H9 (cell line): ENCODE measurements at regions not wholly inside any gene's neighbourhood (a gene's known extent, or its start where the extent isn't known, plus 50 kb on each side); places are given as distances from the start of the nearest gene placed in this dataset.

Source experiments
- DNase-seq: peaks from one replicate; pipeline ENCODE4 v3.0.0-alpha.2; 2017
- H2AFZ ChIP-seq: one replicate; pipeline ENCODE4 v1.6.1; 2013; ENCODE audit warnings: mild to moderate bottlenecking, low read length, control low read depth, moderate library complexity
- H2AK5ac ChIP-seq: 2 replicates; pipeline ENCODE4 v1.6.1; 2013; ENCODE audit warnings: low read length, control low read depth, mixed read lengths; ENCODE audit not compliant: insufficient read length
- H2BK120ac ChIP-seq: one replicate; pipeline ENCODE4 v1.6.1; 2013; ENCODE audit warnings: low read depth, mild to moderate bottlenecking, low read length, control low read depth, inconsistent platforms; ENCODE audit not compliant: poor library complexity, severe bottlenecking
- H2BK12ac ChIP-seq: 2 replicates; pipeline ENCODE4 v1.6.1; 2013; ENCODE audit warnings: low read length, control low read depth, mixed read lengths, low read depth; ENCODE audit not compliant: insufficient read length
- H2BK15ac ChIP-seq: 2 replicates; pipeline ENCODE4 v1.6.1; 2013; ENCODE audit warnings: low read depth, low read length, control low read depth
- H2BK20ac ChIP-seq: one replicate; pipeline ENCODE4 v1.6.1; 2013; ENCODE audit warnings: low read depth, mild to moderate bottlenecking, low read length, control low read depth, inconsistent platforms; ENCODE audit not compliant: poor library complexity, severe bottlenecking
- H2BK5ac ChIP-seq: 2 replicates; pipeline ENCODE4 v1.6.1; 2013; ENCODE audit warnings: low read length, control low read depth, mixed read lengths; ENCODE audit not compliant: insufficient read length
- H3K14ac ChIP-seq: 2 replicates; pipeline ENCODE4 v1.6.1; 2013; ENCODE audit warnings: low read length, control low read depth; ENCODE audit not compliant: insufficient read depth
- H3K18ac ChIP-seq: 2 replicates; pipeline ENCODE4 v1.6.1; 2013; ENCODE audit warnings: low read depth, mild to moderate bottlenecking, mixed read lengths, low read length, control low read depth; ENCODE audit not compliant: insufficient read length
- H3K23ac ChIP-seq: 2 replicates; pipeline ENCODE4 v1.6.1; 2013; ENCODE audit warnings: low read length, control low read depth, mixed read lengths, low read depth; ENCODE audit not compliant: insufficient read length
- H3K23me2 ChIP-seq: 2 replicates; pipeline ENCODE4 v1.6.1; 2013; ENCODE audit warnings: low read depth, mild to moderate bottlenecking, mixed read lengths, low read length, control low read depth; ENCODE audit not compliant: insufficient read length, poor library complexity, severe bottlenecking
- H3K27ac ChIP-seq: 2 replicates; pipeline ENCODE4 v1.5.1; 2013; ENCODE audit warnings: low read length, control low read depth, mixed read lengths, low read depth; ENCODE audit not compliant: insufficient read length
- H3K27me3 ChIP-seq: 2 replicates; pipeline ENCODE4 v1.6.1; 2013; ENCODE audit warnings: low read length, control low read depth, inconsistent platforms; ENCODE audit not compliant: insufficient read depth
- H3K4ac ChIP-seq: 2 replicates; pipeline ENCODE4 v1.6.1; 2013; ENCODE audit warnings: low read depth, mild to moderate bottlenecking, control low read depth, inconsistent platforms, low read length, moderate library complexity
- H3K4me1 ChIP-seq: 2 replicates; pipeline ENCODE4 v1.6.1; 2013; ENCODE audit warnings: low read length, control low read depth, inconsistent platforms; ENCODE audit not compliant: insufficient read depth
- H3K4me2 ChIP-seq: 2 replicates; pipeline ENCODE4 v1.6.1; 2013; ENCODE audit warnings: low read length, control low read depth, mixed read lengths; ENCODE audit not compliant: insufficient read length, insufficient read depth
- H3K56ac ChIP-seq: 2 replicates; pipeline ENCODE4 v1.6.1; 2013; ENCODE audit warnings: low read depth, mild to moderate bottlenecking, mixed read lengths, low read length, control low read depth; ENCODE audit not compliant: insufficient read length
- H3K79me1 ChIP-seq: 2 replicates; pipeline ENCODE4 v1.6.1; 2013; ENCODE audit warnings: low read depth, mild to moderate bottlenecking, moderate library complexity, low read length, control low read depth, inconsistent platforms; ENCODE audit not compliant: insufficient read depth, poor library complexity, severe bottlenecking
- H3K79me2 ChIP-seq: 2 replicates; pipeline ENCODE4 v1.6.1; 2013; ENCODE audit warnings: low read length, control low read depth, inconsistent platforms; ENCODE audit not compliant: insufficient read depth
- H3K9ac ChIP-seq: 2 replicates; pipeline ENCODE4 v1.6.1; 2013; ENCODE audit warnings: low read length, control low read depth, mixed read lengths; ENCODE audit not compliant: insufficient read length; ENCODE audit errors: extremely low read depth
- H3K9me3 ChIP-seq: one replicate; pipeline ENCODE4 v1.6.1; 2013; ENCODE audit warnings: low read depth, low read length, inconsistent platforms; ENCODE audit not compliant: control insufficient read depth
- H3T11ph ChIP-seq: one replicate; pipeline ENCODE4 v1.6.1; 2013; ENCODE audit warnings: mild to moderate bottlenecking, low read length, control low read depth, inconsistent platforms
- H4K20me1 ChIP-seq: one replicate; pipeline ENCODE4 v1.6.1; 2013; ENCODE audit not compliant: control insufficient read depth, insufficient read length, insufficient read depth
- H4K5ac ChIP-seq: 2 replicates; pipeline ENCODE4 v1.6.1; 2013; ENCODE audit warnings: low read depth, mild to moderate bottlenecking, mixed read lengths, low read length, control low read depth; ENCODE audit not compliant: insufficient read length
- H4K8ac ChIP-seq: replicated peaks from 2 replicates; pipeline ENCODE4 v1.6.1; 2013; ENCODE audit warnings: low read length, control low read depth, mixed read lengths, low read depth; ENCODE audit not compliant: insufficient read length
- H4K91ac ChIP-seq: 2 replicates; pipeline ENCODE4 v1.6.1; 2013; ENCODE audit warnings: low read depth, mild to moderate bottlenecking, moderate library complexity, mixed read lengths, low read length, control low read depth; ENCODE audit not compliant: insufficient read length
- H3K27ac Mint-ChIP-seq, 3 experiments: 2 replicates in 2 of 3; 3 replicates in 1 of 3; pipeline ENCODE4 v1.8.0; 2020 to 2021; ENCODE audit warnings: mixed read lengths in 3 of 3, mild to moderate bottlenecking in 1 of 3, moderate library complexity in 1 of 3
- H3K27me3 Mint-ChIP-seq: 2 replicates; pipeline ENCODE4 v1.8.0; 2021; ENCODE audit warnings: low read depth, mild to moderate bottlenecking, moderate library complexity, mixed read lengths
- H3K36me3 Mint-ChIP-seq, 3 experiments: 2 replicates in 2 of 3; 3 replicates in 1 of 3; pipeline ENCODE4 v1.8.0; 2020 to 2021; ENCODE audit warnings: low read depth in 3 of 3, mixed read lengths in 3 of 3; ENCODE audit not compliant: insufficient read depth in 1 of 3
- H3K4me1 Mint-ChIP-seq, 2 experiments: 2 replicates each; pipeline ENCODE4 v1.8.0; 2020; ENCODE audit warnings: mixed read lengths in 2 of 2
- H3K4me3 Mint-ChIP-seq, 2 experiments: 2 replicates in 1 of 2; 3 replicates in 1 of 2; pipeline ENCODE4 v1.8.0; 2020 to 2021; ENCODE audit warnings: mild to moderate bottlenecking in 2 of 2, mixed read lengths in 2 of 2, moderate library complexity in 1 of 2
- H3K9me3 Mint-ChIP-seq, 2 experiments: 2 replicates in 1 of 2; 3 replicates in 1 of 2; pipeline ENCODE4 v1.8.0; 2020; ENCODE audit warnings: mild to moderate bottlenecking in 2 of 2, mixed read lengths in 2 of 2, moderate library complexity in 1 of 2
- CTCF ChIP-seq: fragments of 200-600 bp; sonication (generic); conservative IDR thresholded peaks from 3 replicates; pipeline ENCODE4 v1.8.0; 2021; ENCODE audit warnings: antibody characterized with exemption, mild to moderate bottlenecking
- whole genome bisulfite sequencing: extraction: QIAGEN DNeasy Blood & Tissue Kit; methylation state at CpG from one replicate; pipeline ENCODE4 v1.1.7; 2013; ENCODE audit warnings: missing lambda C conversion rate, low lambda C conversion rate, mixed read lengths; ENCODE audit not compliant: insufficient read length; ENCODE audit errors: extremely low coverage; 5-methylcytosine and 5-hydroxymethylcytosine counted together

DNA sequence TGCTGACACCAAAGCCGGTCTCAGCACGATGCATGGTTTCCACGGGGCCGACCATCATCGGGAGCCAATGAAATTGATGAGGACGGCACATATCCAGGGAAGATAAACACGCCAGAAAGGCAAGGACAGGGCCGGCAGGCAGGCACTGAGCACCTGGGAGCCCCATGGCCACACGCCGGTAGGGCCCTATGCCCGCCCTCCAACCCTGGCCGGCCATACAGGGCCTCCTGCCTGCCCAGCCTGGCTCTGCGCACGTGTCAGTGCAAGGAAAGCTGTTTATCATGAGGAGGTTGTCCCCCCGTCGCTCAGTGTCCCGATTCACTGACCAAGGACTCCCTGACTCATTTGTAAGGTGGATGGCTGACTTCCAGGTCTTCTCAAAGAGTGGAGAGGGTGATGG is 237.5 kb downstream of the GLI2 start:
- no peak overlapping the region for H2AFZ ChIP-seq
- no peak overlapping the region for H3K4me2 ChIP-seq
- no peak for DNase-seq
- no peak overlapping the region for H3K4me3 Mint-ChIP-seq
- H3K23me2 ChIP-seq = no peaks in the 10 kb centered on the region
- no peak overlapping the region for H3K27ac Mint-ChIP-seq
- H2BK12ac ChIP-seq = no peak overlapping the region
- H3K27me3 Mint-ChIP-seq = no peaks in the 10 kb centered on the region
- H3K9me3 Mint-ChIP-seq = no peaks in the 10 kb centered on the region
- H3K18ac ChIP-seq = no peak overlapping the region
- no peak overlapping the region for H3K4ac ChIP-seq
- peaks cover 39 to 86% (median 80%) of the 10 kb centered on the region in 3 experiments for H3K36me3 Mint-ChIP-seq
- H2BK5ac ChIP-seq = no peak overlapping the region
- H3K27ac ChIP-seq = no peak overlapping the region
- no peak overlapping the region for H4K8ac ChIP-seq
- no peak overlapping the region for H2BK20ac ChIP-seq
- H3K9ac ChIP-seq = no peak overlapping the region
- peaks cover 5 to 6% of the 10 kb centered on the region in 2 experiments for H3K4me1 Mint-ChIP-seq
- no peaks in the 10 kb centered on the region for H3K4me1 ChIP-seq
- no peaks in the 10 kb centered on the region for H4K20me1 ChIP-seq
- no peaks in the 10 kb centered on the region for H3K79me1 ChIP-seq
- no peak overlapping the region for H4K5ac ChIP-seq
- no peak overlapping the region for H4K91ac ChIP-seq
- no peaks in the 10 kb centered on the region for H3K9me3 ChIP-seq
- no peak overlapping the region for H3K23ac ChIP-seq
- no peaks in the 10 kb centered on the region for H3K27me3 ChIP-seq
- no peak for TF ChIP-seq CTCF
- H3K56ac ChIP-seq = no peak overlapping the region
- no peaks in the 10 kb centered on the region for H3K79me2 ChIP-seq
- H3K14ac ChIP-seq = no peak overlapping the region
- WGBS = no CpG with 5 or more reads among the region's 17 CpGs
- H3T11ph ChIP-seq = no peak overlapping the region
- H2AK5ac ChIP-seq = no peak overlapping the region
- H2BK15ac ChIP-seq = no peak overlapping the region
- no peak overlapping the region for H2BK120ac ChIP-seq
